HG02759 (cell line): ENCODE measurements at regions not wholly inside any gene's neighbourhood (a gene's known extent, or its start where the extent isn't known, plus 50 kb on each side); places are given as distances from the start of the nearest gene placed in this dataset.
"Not testable (repeated sequence)": the region's sequence is repeated elsewhere in the genome, so short reads cannot be mapped to it uniquely, and the experiment has no call there.

Experiments
- ATAC-seq: cut with Tn5 transposase; IDR thresholded peaks from one replicate; pipeline ENCODE4 v1.9.1; 2021; ENCODE audit warnings: mild to moderate bottlenecking, moderate library complexity; ENCODE audit not compliant: unreplicated experiment

GRCh38 chr16:63473725-63474124, 1437.5 kb upstream of the CDH8 start:
- ATAC-seq = no peak

- no peak for ATAC-seq
Measured at GRCh38 chr16:63467513-63467912, 1431.3 kb upstream of the CDH8 start.

DNA sequence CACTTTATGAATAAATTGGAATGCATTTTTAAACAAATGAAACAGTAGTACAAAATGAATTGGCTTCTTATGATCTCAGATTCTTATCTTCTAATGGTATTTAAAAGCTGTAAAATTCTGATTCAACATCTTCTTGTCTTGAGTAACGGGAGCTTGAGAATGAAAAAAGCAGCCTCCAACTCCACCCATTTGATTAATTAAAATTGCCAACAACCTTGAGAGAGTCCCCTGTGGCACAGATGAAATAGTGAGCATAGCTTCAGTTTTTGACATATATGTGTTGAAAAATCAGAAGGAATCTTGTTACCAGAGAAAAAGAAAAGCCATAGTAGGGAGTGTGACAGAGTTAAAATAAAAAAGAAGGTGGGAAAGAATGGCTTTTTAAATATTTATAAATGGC, 1426.1 kb upstream of the CDH8 start:
- no peak for ATAC-seq

DNA sequence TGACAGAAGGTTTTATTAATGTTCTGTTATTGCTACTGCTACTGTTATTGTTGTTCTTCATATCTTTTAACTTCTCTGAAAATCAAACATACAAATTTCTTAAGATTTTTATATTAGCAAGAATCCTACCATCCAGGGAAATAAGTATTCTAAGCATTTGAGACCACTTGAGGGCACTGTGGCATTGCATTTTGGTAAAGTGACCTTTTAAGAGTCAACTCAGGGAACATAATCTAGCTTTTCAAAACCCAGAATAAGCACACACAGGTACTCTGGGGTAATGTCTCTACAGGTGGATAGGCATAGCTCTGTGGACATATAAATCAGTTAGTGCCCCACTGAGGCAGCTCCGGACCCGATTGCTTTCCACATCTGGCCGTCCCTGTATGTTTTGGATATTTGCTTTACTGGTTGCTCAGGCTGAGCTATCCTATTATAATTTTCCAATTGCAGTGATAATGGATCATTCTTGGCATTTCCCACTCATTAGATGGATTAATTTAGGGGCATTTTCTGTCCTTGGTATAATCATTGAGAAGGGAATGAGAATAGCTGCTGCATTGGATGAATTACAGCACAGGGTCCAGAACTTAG, 1425.1 kb upstream of the CDH8 start:
- ATAC-seq = no peak

DNA sequence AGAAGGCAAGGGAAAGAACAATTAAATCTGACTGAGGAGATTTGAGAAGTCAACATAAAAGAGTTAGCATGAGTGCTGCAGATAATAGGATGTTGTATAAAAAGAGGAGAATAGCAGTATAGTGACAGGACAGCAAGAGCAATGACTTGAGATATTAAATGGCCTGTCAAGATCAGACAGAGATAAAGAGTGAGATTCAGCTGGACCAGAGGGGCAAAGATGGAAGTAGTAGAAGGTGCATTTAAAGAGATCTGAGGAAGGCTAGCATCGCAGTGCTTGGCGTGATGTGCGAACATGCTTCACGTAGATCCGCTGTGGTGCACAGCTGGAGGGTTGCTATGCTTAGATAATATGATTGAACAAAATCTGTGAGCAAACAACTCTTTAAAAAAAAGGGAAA, 1422.6 kb upstream of the CDH8 start:
- no peak for ATAC-seq

- ATAC-seq = no peak
Measured at GRCh38 chr16:63457869-63458268, 1421.6 kb upstream of the CDH8 start.

GRCh38 chr16:63453261-63453660, 1417.0 kb upstream of the CDH8 start:
- no peak for ATAC-seq

DNA sequence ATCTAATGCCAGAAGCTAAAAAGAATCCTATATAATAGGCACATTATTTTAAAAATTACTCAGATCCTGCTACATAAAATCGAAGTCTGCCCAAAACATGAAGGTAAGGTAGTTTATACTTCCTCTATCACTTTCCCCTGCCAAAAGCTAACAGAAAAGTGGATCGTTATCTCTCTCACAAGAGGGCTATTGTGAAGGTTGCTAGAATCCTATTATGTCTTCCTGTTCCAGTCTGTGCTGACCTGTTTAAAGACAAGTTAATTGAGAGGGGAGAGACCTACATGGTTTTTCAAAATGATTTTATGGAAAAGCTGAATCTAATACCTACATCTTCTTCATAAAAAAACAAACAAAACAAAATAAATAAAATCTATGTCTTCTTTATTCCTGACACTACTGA, 1410.9 kb upstream of the CDH8 start:
- no peak for ATAC-seq

GRCh38 chr16:63442246-63442645, 1406.0 kb upstream of the CDH8 start:
- no peak for ATAC-seq

- ATAC-seq = no peak
Measured at GRCh38 chr16:63426275-63426870, 1390.1 kb upstream of the CDH8 start.

DNA sequence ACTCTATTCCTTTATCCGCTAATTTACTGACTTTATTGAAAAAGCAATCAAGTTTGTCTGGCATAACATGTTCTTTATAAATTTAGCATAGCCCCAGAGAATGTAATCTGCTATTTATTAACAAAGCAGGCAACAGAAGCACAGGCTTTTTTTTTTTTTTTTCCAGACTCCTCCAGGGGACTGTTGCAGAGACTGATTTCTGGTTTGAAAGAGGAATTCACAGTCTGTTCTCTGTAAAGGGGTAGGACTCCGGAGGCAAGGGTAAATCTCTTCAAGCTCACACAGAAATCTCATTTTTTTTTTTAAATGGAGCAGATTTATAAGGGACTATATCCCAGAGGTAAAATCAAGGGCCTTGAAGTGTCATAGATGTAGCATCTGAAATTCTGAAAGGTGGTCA, 1386.5 kb upstream of the CDH8 start:
- ATAC-seq = no peak

DNA sequence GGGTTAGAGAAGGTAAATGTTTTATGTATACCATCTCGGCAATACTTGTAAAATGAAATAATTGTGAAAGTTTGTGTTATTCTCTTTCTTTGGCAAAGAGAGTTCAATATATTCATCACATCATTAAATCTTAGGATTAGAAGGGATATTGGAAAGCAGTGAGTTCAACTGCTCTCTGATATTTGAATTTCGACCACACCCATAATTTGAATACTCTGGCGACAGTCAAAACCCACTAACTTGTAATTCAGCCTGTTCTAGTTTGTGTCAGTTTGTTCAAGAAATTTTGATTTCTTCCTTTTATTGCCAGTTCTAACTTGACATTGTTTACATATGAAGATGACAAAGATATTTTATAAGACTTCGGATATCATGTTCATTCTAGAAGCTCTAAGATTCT, 1380.5 kb upstream of the CDH8 start:
- ATAC-seq = no peak

- no peak for ATAC-seq
Measured at GRCh38 chr16:63415014-63415413, 1378.8 kb upstream of the CDH8 start.

DNA sequence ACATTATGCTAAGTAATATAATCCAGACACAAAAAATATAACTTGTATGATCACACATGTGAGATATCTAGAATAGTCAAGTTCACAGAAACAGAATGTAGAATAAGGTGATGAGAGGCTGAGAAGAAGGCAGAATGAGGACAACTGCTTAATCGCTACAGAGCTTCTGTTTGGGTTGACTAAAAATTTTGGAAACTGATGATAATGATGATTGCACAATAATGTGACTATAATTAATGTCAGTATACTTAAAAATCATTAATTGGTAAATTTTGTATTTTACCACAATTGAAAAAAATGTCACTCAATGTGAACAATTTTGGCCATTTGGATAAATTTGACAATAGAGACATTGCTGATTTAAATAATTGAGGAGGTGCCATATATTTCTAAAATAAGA, 1374.4 kb upstream of the CDH8 start:
- no peak for ATAC-seq

GRCh38 chr16:63403792-63404191, 1367.6 kb upstream of the CDH8 start:
- ATAC-seq = no peak

GRCh38 chr16:63388277-63388676, 1352.0 kb upstream of the CDH8 start:
- ATAC-seq = not testable (repeated sequence)

- ATAC-seq = no peak
Measured at GRCh38 chr16:63385714-63386432, 1349.6 kb upstream of the CDH8 start.

GRCh38 chr16:63373744-63374143, 1337.5 kb upstream of the CDH8 start:
- ATAC-seq = no peak

GRCh38 chr16:63372815-63373214, 1336.6 kb upstream of the CDH8 start:
- ATAC-seq = no peak

DNA sequence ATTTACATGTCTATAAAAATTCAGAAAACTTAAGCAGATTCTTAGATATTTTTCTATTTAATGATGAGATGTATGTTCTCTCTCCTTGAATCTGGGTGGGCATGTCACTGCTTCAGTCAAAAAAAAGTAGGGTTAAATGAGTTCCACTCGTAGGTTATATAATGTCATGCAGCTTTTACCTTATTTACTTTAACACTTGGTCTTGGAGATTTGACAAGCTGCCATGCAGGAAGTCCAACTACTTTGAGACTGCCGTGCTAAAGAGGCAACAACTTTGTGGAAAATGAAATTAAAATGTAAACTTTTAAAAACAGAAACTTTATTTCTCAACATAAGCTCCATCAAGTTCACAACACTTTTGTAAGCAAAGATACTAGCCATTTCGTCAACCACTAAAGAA, 1336.0 kb upstream of the CDH8 start:
- ATAC-seq = no peak

GRCh38 chr16:63365649-63366304, 1329.5 kb upstream of the CDH8 start:
- no peak for ATAC-seq

DNA sequence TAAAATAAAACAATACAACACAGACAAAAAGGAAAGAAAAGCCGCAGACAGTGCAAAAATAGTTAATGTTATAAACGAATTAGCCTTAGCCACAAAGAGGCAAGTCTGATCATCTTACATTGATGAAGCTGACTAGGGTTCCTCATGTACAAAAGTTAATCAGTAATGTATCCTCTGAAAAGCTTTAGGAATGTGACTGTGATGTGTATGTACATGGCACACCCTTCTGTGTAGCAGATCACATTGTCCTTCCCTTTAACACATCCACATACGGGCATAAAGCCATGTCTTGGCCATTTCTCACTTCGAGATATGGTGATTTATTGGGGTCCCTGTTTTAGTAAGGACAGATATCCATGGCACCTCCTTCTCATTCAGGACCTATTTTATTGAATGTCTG, 1327.5 kb upstream of the CDH8 start:
- no peak for ATAC-seq
